ENCODE measurements at regions not wholly inside any gene's neighbourhood (a gene's known extent, or its start where the extent isn't known, plus 50 kb on each side); places are given as distances from the start of the nearest gene placed in this dataset.

GRCh38 chr18:40955351-40955750 lies 999.7 kb upstream of the PIK3C3 start:
- Histone ChIP-seq H3K36me3 (ENCODE audit: insufficient read depth, low read length) (no peaks in the 10 kb centered on the region), H3K4me3 (ENCODE audit: insufficient read depth, low read depth, low read length) (no peak overlapping the region), H2AFZ (ENCODE audit: low read depth, low read length) (no peak overlapping the region), H3K79me2 (ENCODE audit: insufficient read depth, low read length) (no peaks in the 10 kb centered on the region), H3K9me3 (ENCODE audit: insufficient read depth, low read depth, low read length) (no peaks in the 10 kb centered on the region), H3K27me3 (ENCODE audit: insufficient read depth, low read length) (no peaks in the 10 kb centered on the region), H4K20me1 (ENCODE audit: insufficient read depth, low read length) (no peaks in the 10 kb centered on the region), H3K27ac (ENCODE audit: low read depth, low read length) (no peak overlapping the region), H3K4me1 (ENCODE audit: insufficient read depth, low read length) (no peaks in the 10 kb centered on the region), H3K9ac (ENCODE audit: low read length) (no peak overlapping the region), H3K4me2 (ENCODE audit: low read length) (no peak overlapping the region)
- DNase-seq (ENCODE audit: low read depth) (no peak), FAIRE-seq (no peak)
- Mint-ChIP-seq H3K27ac (ENCODE audit: unreplicated experiment) (no peak overlapping the region), H3K4me1 (ENCODE audit: low read depth, unreplicated experiment) (no peaks in the 10 kb centered on the region), H3K9me3 (ENCODE audit: unreplicated experiment) (no peaks in the 10 kb centered on the region), H3K4me3 (ENCODE audit: unreplicated experiment) (no peak overlapping the region), H3K27me3 (ENCODE audit: low read depth, unreplicated experiment) (no peaks in the 10 kb centered on the region), H3K36me3 (ENCODE audit: low read depth, unreplicated experiment) (no peaks in the 10 kb centered on the region)
- TF ChIP-seq, protein P1, sequence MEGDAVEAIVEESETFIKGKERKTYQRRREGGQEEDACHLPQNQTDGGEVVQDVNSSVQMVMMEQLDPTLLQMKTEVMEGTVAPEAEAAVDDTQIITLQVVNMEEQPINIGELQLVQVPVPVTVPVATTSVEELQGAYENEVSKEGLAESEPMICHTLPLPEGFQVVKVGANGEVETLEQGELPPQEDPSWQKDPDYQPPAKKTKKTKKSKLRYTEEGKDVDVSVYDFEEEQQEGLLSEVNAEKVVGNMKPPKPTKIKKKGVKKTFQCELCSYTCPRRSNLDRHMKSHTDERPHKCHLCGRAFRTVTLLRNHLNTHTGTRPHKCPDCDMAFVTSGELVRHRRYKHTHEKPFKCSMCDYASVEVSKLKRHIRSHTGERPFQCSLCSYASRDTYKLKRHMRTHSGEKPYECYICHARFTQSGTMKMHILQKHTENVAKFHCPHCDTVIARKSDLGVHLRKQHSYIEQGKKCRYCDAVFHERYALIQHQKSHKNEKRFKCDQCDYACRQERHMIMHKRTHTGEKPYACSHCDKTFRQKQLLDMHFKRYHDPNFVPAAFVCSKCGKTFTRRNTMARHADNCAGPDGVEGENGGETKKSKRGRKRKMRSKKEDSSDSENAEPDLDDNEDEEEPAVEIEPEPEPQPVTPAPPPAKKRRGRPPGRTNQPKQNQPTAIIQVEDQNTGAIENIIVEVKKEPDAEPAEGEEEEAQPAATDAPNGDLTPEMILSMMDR (IDR thresholded peaks at IDR 0.05; ENCODE audit: insufficient read depth, low read depth, low read length), result no peak
- TF ChIP-seq EZH2 (IDR thresholded peaks at IDR 0.05; ENCODE audit: insufficient read depth, low read length), result no peak

DNA sequence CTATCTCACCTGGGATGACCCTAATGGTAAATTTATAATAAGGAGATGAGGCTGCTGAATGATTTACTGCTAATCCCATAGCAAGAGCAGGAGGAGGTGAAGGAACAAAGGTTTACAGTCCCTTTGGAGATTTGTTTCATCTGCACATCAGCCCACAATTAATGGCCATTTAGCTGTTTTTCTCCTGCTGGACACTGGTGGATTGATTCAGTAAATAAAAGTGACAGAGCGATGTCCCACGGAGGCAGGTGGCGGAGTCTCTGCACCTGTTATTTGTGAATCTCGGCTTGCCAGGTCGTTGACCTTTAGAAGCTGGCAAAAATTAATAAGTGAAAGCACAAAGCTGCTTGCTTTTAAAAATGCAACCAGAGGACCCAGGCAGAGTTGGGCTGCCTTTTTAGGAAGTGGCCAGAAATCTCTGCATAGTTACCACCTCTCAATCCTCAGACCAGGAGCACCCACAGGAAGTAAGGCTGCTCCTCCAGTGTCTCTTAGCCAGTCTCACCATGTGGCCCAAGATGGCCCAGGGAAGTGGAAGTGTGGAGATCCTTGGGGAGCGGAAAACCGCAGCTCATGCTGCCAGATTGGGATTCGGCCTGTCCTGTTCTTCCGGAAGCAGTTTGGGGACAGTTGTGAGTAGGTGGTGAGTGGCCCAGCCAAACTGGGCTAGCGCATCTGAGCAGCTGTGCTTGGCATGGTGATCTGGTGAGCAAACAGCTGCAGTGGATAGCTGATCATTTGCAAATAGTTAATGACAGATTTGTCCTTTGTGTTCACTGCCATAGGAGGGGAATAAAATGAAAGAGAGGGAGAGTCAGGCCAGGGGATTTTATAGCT lies 1005.7 kb upstream of the PIK3C3 start:
- Histone ChIP-seq H3K4me1 (ENCODE audit: insufficient read depth, low read length) (no peaks in the 10 kb centered on the region), H3K9me3 (ENCODE audit: insufficient read depth, low read depth, low read length) (no peaks in the 10 kb centered on the region), H3K27me3 (ENCODE audit: insufficient read depth, low read length) (no peaks in the 10 kb centered on the region), H3K4me2 (ENCODE audit: low read length) (no peak overlapping the region), H4K20me1 (ENCODE audit: insufficient read depth, low read length) (no peaks in the 10 kb centered on the region), H3K27ac (ENCODE audit: low read depth, low read length) (no peak overlapping the region), H3K4me3 (ENCODE audit: insufficient read depth, low read depth, low read length) (no peak overlapping the region), H3K79me2 (ENCODE audit: insufficient read depth, low read length) (no peaks in the 10 kb centered on the region), H3K36me3 (ENCODE audit: insufficient read depth, low read length) (no peaks in the 10 kb centered on the region), H2AFZ (ENCODE audit: low read depth, low read length) (no peak overlapping the region), H3K9ac (ENCODE audit: low read length) (no peak overlapping the region)
- H3K36me3 Mint-ChIP-seq (ENCODE audit: low read depth, unreplicated experiment), result no peaks in the 10 kb centered on the region
- no peaks in the 10 kb centered on the region for H3K4me1 Mint-ChIP-seq (ENCODE audit: low read depth, unreplicated experiment)
- TF ChIP-seq, protein P1 (IDR thresholded peaks at IDR 0.05; ENCODE audit: insufficient read depth, low read depth, low read length), result no peak
- TF ChIP-seq EZH2 (IDR thresholded peaks at IDR 0.05; ENCODE audit: insufficient read depth, low read length), result no peak
- FAIRE-seq (no peak), DNase-seq (ENCODE audit: low read depth) (no peak)
- H3K9me3 Mint-ChIP-seq (ENCODE audit: unreplicated experiment), result no peaks in the 10 kb centered on the region
- no peaks in the 10 kb centered on the region for H3K27me3 Mint-ChIP-seq (ENCODE audit: low read depth, unreplicated experiment)
- no peak overlapping the region for H3K27ac Mint-ChIP-seq (ENCODE audit: unreplicated experiment)
- H3K4me3 Mint-ChIP-seq (ENCODE audit: unreplicated experiment), result no peak overlapping the region

GRCh38 chr18:40944576-40944975 lies 1010.5 kb upstream of the PIK3C3 start:
- Histone ChIP-seq H3K4me1 (ENCODE audit: insufficient read depth, low read length) (no peaks in the 10 kb centered on the region), H4K20me1 (ENCODE audit: insufficient read depth, low read length) (no peaks in the 10 kb centered on the region), H3K79me2 (ENCODE audit: insufficient read depth, low read length) (no peaks in the 10 kb centered on the region), H3K9me3 (ENCODE audit: insufficient read depth, low read depth, low read length) (no peaks in the 10 kb centered on the region), H3K36me3 (ENCODE audit: insufficient read depth, low read length) (no peaks in the 10 kb centered on the region), H3K27ac (ENCODE audit: low read depth, low read length) (no peak overlapping the region), H2AFZ (ENCODE audit: low read depth, low read length) (no peak overlapping the region), H3K27me3 (ENCODE audit: insufficient read depth, low read length) (no peaks in the 10 kb centered on the region), H3K4me2 (ENCODE audit: low read length) (no peak overlapping the region), H3K9ac (ENCODE audit: low read length) (no peak overlapping the region), H3K4me3 (ENCODE audit: insufficient read depth, low read depth, low read length) (no peak overlapping the region)
- DNase-seq (ENCODE audit: low read depth) (no peak), FAIRE-seq (no peak)
- Mint-ChIP-seq H3K36me3 (ENCODE audit: low read depth, unreplicated experiment) (no peaks in the 10 kb centered on the region), H3K4me3 (ENCODE audit: unreplicated experiment) (no peak overlapping the region), H3K27me3 (ENCODE audit: low read depth, unreplicated experiment) (no peaks in the 10 kb centered on the region), H3K27ac (ENCODE audit: unreplicated experiment) (no peak overlapping the region), H3K9me3 (ENCODE audit: unreplicated experiment) (no peaks in the 10 kb centered on the region), H3K4me1 (ENCODE audit: low read depth, unreplicated experiment) (no peaks in the 10 kb centered on the region)
- TF ChIP-seq, protein P1 (IDR thresholded peaks at IDR 0.05; ENCODE audit: insufficient read depth, low read depth, low read length), result no peak
- TF ChIP-seq EZH2 (IDR thresholded peaks at IDR 0.05; ENCODE audit: insufficient read depth, low read length), result no peak
